ENCODE measurements at regions not wholly inside any gene's neighbourhood (a gene's known extent, or its start where the extent isn't known, plus 50 kb on each side); places are given as distances from the start of the nearest gene placed in this dataset.
A peak's percentile ranks its signal among the peaks of the same experiment; 100 is the strongest.

- Histone ChIP-seq H3K27ac (no peak overlapping the region), H3K27me3 (ENCODE audit: low read depth) (no peaks in the 10 kb centered on the region), H3K9me3 (no peaks in the 10 kb centered on the region), H3K4me1 (no peaks in the 10 kb centered on the region), H3K4me3 (no peak overlapping the region), H3K36me3 (no peaks in the 10 kb centered on the region)
- no peak for DNase-seq
- intact Hi-C loops (cut with DNase I), result no loop called here
- TF ChIP-seq, protein P1, sequence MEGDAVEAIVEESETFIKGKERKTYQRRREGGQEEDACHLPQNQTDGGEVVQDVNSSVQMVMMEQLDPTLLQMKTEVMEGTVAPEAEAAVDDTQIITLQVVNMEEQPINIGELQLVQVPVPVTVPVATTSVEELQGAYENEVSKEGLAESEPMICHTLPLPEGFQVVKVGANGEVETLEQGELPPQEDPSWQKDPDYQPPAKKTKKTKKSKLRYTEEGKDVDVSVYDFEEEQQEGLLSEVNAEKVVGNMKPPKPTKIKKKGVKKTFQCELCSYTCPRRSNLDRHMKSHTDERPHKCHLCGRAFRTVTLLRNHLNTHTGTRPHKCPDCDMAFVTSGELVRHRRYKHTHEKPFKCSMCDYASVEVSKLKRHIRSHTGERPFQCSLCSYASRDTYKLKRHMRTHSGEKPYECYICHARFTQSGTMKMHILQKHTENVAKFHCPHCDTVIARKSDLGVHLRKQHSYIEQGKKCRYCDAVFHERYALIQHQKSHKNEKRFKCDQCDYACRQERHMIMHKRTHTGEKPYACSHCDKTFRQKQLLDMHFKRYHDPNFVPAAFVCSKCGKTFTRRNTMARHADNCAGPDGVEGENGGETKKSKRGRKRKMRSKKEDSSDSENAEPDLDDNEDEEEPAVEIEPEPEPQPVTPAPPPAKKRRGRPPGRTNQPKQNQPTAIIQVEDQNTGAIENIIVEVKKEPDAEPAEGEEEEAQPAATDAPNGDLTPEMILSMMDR (IDR thresholded peaks at IDR 0.05), result no peak
- no peak for ATAC-seq
Observed at GRCh38 chr1:234696148-234696576, 86.2 kb upstream of the IRF2BP2 start.

DNA sequence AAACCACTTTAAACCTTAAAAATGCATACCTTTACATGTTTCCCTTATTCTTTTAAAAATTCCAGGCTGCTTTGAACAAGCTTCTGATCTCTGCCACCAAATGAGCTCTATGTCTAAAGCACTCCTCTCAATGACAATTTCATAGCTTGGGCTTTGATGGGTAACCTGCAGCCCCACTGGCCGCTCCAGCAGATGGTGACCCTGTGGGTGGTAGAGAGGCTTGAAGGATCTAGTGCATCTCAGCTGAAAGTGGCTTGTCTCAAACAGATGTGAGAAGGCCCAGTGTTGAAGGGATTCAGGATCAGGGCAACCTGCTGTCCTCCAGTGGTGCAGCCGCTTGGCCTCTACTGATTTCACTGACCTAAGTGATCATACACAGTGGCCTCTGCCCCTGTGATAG is 84.7 kb upstream of the IRF2BP2 start:
- no peaks in the 10 kb centered on the region for H3K36me3 ChIP-seq
- intact Hi-C loops (cut with DNase I), result no loop called here
- TF ChIP-seq, protein P1 (IDR thresholded peaks at IDR 0.05), result no peak
- H3K4me3 ChIP-seq, result no peak overlapping the region
- no peaks in the 10 kb centered on the region for H3K9me3 ChIP-seq
- no peak overlapping the region for H3K27ac ChIP-seq
- no peak for ATAC-seq
- H3K4me1 ChIP-seq, result no peaks in the 10 kb centered on the region
- no peaks in the 10 kb centered on the region for H3K27me3 ChIP-seq (ENCODE audit: low read depth)
- no peak for DNase-seq

GRCh38 chr1:234692966-234693580 is 83.1 kb upstream of the IRF2BP2 start:
- Histone ChIP-seq H3K36me3 (no peaks in the 10 kb centered on the region), H3K27me3 (ENCODE audit: low read depth) (no peaks in the 10 kb centered on the region), H3K27ac (no peak overlapping the region), H3K9me3 (no peaks in the 10 kb centered on the region), H3K4me3 (no peak overlapping the region), H3K4me1 (no peaks in the 10 kb centered on the region)
- intact Hi-C loops (cut with DNase I), result no loop called here
- no peak for ATAC-seq
- TF ChIP-seq, protein P1 (IDR thresholded peaks at IDR 0.05), result no peak
- DNase-seq, result no peak

- Histone ChIP-seq H3K27me3 (ENCODE audit: low read depth) (no peaks in the 10 kb centered on the region), H3K36me3 (no peaks in the 10 kb centered on the region), H3K4me1 (no peaks in the 10 kb centered on the region), H3K9me3 (no peaks in the 10 kb centered on the region), H3K27ac (no peak overlapping the region), H3K4me3 (no peak overlapping the region)
- TF ChIP-seq, protein P1 (IDR thresholded peaks at IDR 0.05), result no peak
- ATAC-seq, result no peak
- intact Hi-C loops (cut with DNase I), result no loop called here
- DNase-seq, result no peak
Observed at GRCh38 chr1:234691567-234691966, 81.6 kb upstream of the IRF2BP2 start.

GRCh38 chr1:234690872-234691271 is 80.9 kb upstream of the IRF2BP2 start:
- peaks cover 3% of the 10 kb centered on the region for H3K9me3 ChIP-seq
- H3K36me3 ChIP-seq, result no peaks in the 10 kb centered on the region
- TF ChIP-seq, protein P1 (IDR thresholded peaks at IDR 0.05), result no peak
- DNase-seq (no peak), ATAC-seq (peak in 1 of 2 donors; percentile 26)
- no peak overlapping the region for H3K4me3 ChIP-seq
- no peaks in the 10 kb centered on the region for H3K27me3 ChIP-seq (ENCODE audit: low read depth)
- H3K27ac ChIP-seq, result no peak overlapping the region
- intact Hi-C loops (cut with DNase I), result no loop called here
- no peaks in the 10 kb centered on the region for H3K4me1 ChIP-seq
